Keratinocyte (primary cell): ENCODE measurements at regions not wholly inside any gene's neighbourhood (a gene's known extent, or its start where the extent isn't known, plus 50 kb on each side); places are given as distances from the start of the nearest gene placed in this dataset.

ENCODE experiments used
- EZH2 ChIP-seq: IDR thresholded peaks from one replicate; pipeline ENCODE4 v1.6.1; 2012; ENCODE audit warnings: inconsistent platforms, mild to moderate bottlenecking, low read length, moderate library complexity
- TF ChIP-seq, protein P1 (sequence below), 3 experiments: IDR thresholded peaks in 1 of 3; conservative IDR thresholded peaks in 1 of 3; optimal IDR thresholded peaks in 1 of 3; 2 replicates in 2 of 3; 3 replicates in 1 of 3; pipeline versions ENCODE3 to v1.5.1; 2011; ENCODE audit warnings: low read length in 3 of 3, mild to moderate bottlenecking in 3 of 3, moderate library complexity in 2 of 3, control low read depth in 1 of 3, inconsistent platforms in 1 of 3; ENCODE audit not compliant: insufficient read depth in 2 of 3; ENCODE audit errors: extremely low read depth in 1 of 3

DNA sequence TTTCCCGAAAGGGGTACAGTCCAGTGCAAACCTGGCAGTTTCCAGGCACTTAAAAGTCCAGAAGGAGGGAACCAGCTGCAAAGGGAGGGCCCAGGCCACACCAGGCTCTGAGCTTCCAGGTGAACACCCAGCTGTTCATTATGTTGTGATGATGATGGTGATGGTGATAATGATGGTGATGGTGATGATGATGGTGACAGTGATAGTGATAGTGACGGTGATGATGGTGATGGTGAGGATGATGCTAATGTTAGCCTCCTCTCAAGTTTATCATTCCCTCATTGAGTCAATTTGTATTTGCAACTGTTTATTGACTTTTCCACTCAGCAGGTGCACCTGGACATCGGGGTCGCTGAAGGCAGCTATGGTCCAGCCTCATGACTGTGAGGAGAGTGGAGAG is 199.4 kb upstream of the ID2 start:
- TF ChIP-seq, protein P1, sequence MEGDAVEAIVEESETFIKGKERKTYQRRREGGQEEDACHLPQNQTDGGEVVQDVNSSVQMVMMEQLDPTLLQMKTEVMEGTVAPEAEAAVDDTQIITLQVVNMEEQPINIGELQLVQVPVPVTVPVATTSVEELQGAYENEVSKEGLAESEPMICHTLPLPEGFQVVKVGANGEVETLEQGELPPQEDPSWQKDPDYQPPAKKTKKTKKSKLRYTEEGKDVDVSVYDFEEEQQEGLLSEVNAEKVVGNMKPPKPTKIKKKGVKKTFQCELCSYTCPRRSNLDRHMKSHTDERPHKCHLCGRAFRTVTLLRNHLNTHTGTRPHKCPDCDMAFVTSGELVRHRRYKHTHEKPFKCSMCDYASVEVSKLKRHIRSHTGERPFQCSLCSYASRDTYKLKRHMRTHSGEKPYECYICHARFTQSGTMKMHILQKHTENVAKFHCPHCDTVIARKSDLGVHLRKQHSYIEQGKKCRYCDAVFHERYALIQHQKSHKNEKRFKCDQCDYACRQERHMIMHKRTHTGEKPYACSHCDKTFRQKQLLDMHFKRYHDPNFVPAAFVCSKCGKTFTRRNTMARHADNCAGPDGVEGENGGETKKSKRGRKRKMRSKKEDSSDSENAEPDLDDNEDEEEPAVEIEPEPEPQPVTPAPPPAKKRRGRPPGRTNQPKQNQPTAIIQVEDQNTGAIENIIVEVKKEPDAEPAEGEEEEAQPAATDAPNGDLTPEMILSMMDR (optimal IDR thresholded peaks at IDR 0.05 in 1 of 3, IDR thresholded peaks at IDR 0.05 in 1 of 3, conservative IDR thresholded peaks at IDR 0.05 in 1 of 3; ENCODE audit: extremely low read depth in 1 of 3, insufficient read depth in 2 of 3, low read length in 3 of 3) = no peak
- TF ChIP-seq EZH2 = no peak
